HepG2 (cell line): ENCODE measurements at regions not wholly inside any gene's neighbourhood (a gene's known extent, or its start where the extent isn't known, plus 50 kb on each side); places are given as distances from the start of the nearest gene placed in this dataset.
"Not testable (repeated sequence)": the region's sequence is repeated elsewhere in the genome, so short reads cannot be mapped to it uniquely, and the experiment has no call there.

Experiments used
- ATAC-seq: fragments of 200-7000 bp; cut with Tn5 transposase; 3 replicates; pipeline ENCODE4 v1.9.1; 2020; ENCODE audit warnings: mild to moderate bottlenecking, moderate library complexity
- BruUV-seq: library from RNA; stranded (reverse); fragments of 400-500 nt; replicated peaks from 2 replicates; lab custom pipeline; 2021; lab: Mats Ljungman, UMichigan
- CTCF ChIA-PET: fragments of 300-600 bp; formaldehyde crosslinking; extraction: SDS; loops from one replicate; lab custom pipeline; 2021; ENCODE audit warnings: low total read pairs, inconsistent platforms, low intra/inter-chr PET ratio; lab: Yijun Ruan, JAX
- POLR2A ChIA-PET: fragments of 350-600 bp; sonication (Branson Sonifier 250); formaldehyde crosslinking; loops from one replicate; lab custom pipeline; 2020; ENCODE audit warnings: antibody characterized with exemption, inconsistent platforms; lab: Yijun Ruan, JAX
- DNase-seq: peaks from one replicate; pipeline ENCODE4 v3.0.0-alpha.2; 2015; ENCODE audit warnings: low spot score
- FAIRE-seq: peaks from 3 replicates; lab custom pipeline; 2011; peaks lifted over from hg19 to GRCh38; lab: Jason Lieb, UNC
- H2AFZ ChIP-seq: one replicate; pipeline ENCODE4 v1.6.1; 2011; ENCODE audit warnings: low read length, inconsistent platforms
- H3K27ac ChIP-seq: fragments of 300-600 bp; 3 replicates; pipeline ENCODE4 v1.8.0; 2011; ENCODE audit warnings: mixed run types, mild to moderate bottlenecking, mixed read lengths, low read length, inconsistent platforms; ENCODE audit not compliant: insufficient read depth; ENCODE audit errors: extremely low read length
- H3K27me3 ChIP-seq, 2 experiments: fragments of 200-600 bp in 1 of 2; 2 replicates in 1 of 2; 3 replicates in 1 of 2; pipeline versions ENCODE4 v1.6.0 to v1.8.0; 2011; ENCODE audit warnings: low read length in 2 of 2, mild to moderate bottlenecking in 2 of 2, moderate library complexity in 2 of 2, inconsistent platforms in 1 of 2; ENCODE audit not compliant: insufficient read depth in 2 of 2, control insufficient read depth in 1 of 2
- H3K36me3 ChIP-seq, 2 experiments: fragments of 200-600 bp in 1 of 2; replicated peaks in 1 of 2; 2 replicates in 1 of 2; 3 replicates in 1 of 2; pipeline versions ENCODE4 v1.5.1 to v1.8.0; 2011; ENCODE audit warnings: low read length in 2 of 2, inconsistent platforms in 1 of 2; ENCODE audit not compliant: insufficient read depth in 2 of 2, control insufficient read depth in 1 of 2
- H3K4me1 ChIP-seq: 2 replicates; pipeline ENCODE4 v1.5.1; 2012; ENCODE audit warnings: low read length, inconsistent platforms; ENCODE audit not compliant: insufficient read depth
- H3K4me2 ChIP-seq: 2 replicates; pipeline ENCODE4 v1.6.0; 2011; ENCODE audit warnings: low read depth, low read length, inconsistent platforms
- H3K4me3 ChIP-seq, 3 experiments: fragments of 200-600 bp in 1 of 3; sonication (generic), shearing (Covaris generic) in 1 of 3; replicated peaks in 1 of 3; 2 replicates each; pipeline ENCODE4 v1.5.1; 2011 to 2016; ENCODE audit warnings: low read length in 3 of 3, inconsistent platforms in 2 of 3, low read depth in 2 of 3, mild to moderate bottlenecking in 2 of 3, control low read depth in 1 of 3, mixed read lengths in 1 of 3; ENCODE audit not compliant: insufficient read depth in 1 of 3
- H3K79me2 ChIP-seq: one replicate; pipeline ENCODE4 v1.6.1; 2011; ENCODE audit warnings: low read length, inconsistent platforms; ENCODE audit not compliant: insufficient read depth
- H3K9ac ChIP-seq: 2 replicates; pipeline ENCODE4 v1.6.0; 2011; ENCODE audit warnings: mild to moderate bottlenecking, low read depth, low read length, inconsistent platforms; ENCODE audit not compliant: insufficient read depth
- H3K9me3 ChIP-seq: 2 replicates; pipeline ENCODE4 v1.5.1; 2012; ENCODE audit warnings: mild to moderate bottlenecking, low read length
- H4K20me1 ChIP-seq: 2 replicates; pipeline ENCODE4 v1.6.0; 2011; ENCODE audit warnings: inconsistent platforms, mild to moderate bottlenecking, low read length, moderate library complexity; ENCODE audit not compliant: insufficient read depth
- KDM1A ChIP-seq: IDR thresholded peaks from 2 replicates; pipeline ENCODE4 v1.6.1; 2016; ENCODE audit warnings: missing compliant biosample characterization
- NFYC ChIP-seq: IDR thresholded peaks from 2 replicates; pipeline ENCODE4 v1.6.1; 2016; ENCODE audit warnings: missing genetic modification reagents, missing compliant biosample characterization
- RXRA ChIP-seq: sonication (generic); formaldehyde crosslinking; IDR thresholded peaks from 2 replicates; pipeline ENCODE4 v1.5.1; 2020; ENCODE audit warnings: missing genetic modification reagents
- SRSF9 ChIP-seq: fragments of 200-400 bp; formaldehyde crosslinking; IDR thresholded peaks from 2 replicates; pipeline ENCODE4 v1.6.1; 2018; ENCODE audit warnings: borderline replicate concordance, mild to moderate bottlenecking, low read depth, low read length; ENCODE audit not compliant: insufficient read depth, poor library complexity, severe bottlenecking
- ZNF136 ChIP-seq: sonication (generic); formaldehyde crosslinking; IDR thresholded peaks from 2 replicates; pipeline ENCODE4 v1.8.1; 2022; ENCODE audit warnings: low read depth, mild to moderate bottlenecking, moderate library complexity, missing genetic modification reagents
- ZNF615 ChIP-seq: sonication (generic); formaldehyde crosslinking; IDR thresholded peaks from 2 replicates; pipeline ENCODE4 v1.5.0; 2020; ENCODE audit warnings: mild to moderate bottlenecking, missing genetic modification reagents, borderline replicate concordance
- ZNF747 ChIP-seq: sonication (generic); formaldehyde crosslinking; IDR thresholded peaks from 2 replicates; pipeline ENCODE4 v1.8.1; 2023; ENCODE audit warnings: missing genetic modification reagents, mild to moderate bottlenecking, borderline replicate concordance
- WGBS: methylation state at CpG from one replicate; pipeline ENCODE4 v1.1.6; 2017; ENCODE audit warnings: low lambda C conversion rate; 5-methylcytosine and 5-hydroxymethylcytosine counted together
- in situ Hi-C: cut with HindIII; loops from 2 replicates; pipeline ENCODE4 v1.10.0; 2017; ENCODE audit warnings: low pct_unique_long_range_greater_than_20kb; ENCODE audit not compliant: extremely low pct_ligation_motif_present
- intact Hi-C: fragments of 100-400 bp; cut with micrococcal nuclease; formaldehyde crosslinking; loops from one replicate; pipeline ENCODE4 v1.10.0; 2022; ENCODE audit not compliant: unreplicated experiment
- TF ChIP-seq, protein P1 (sequence below): IDR thresholded peaks from 2 replicates; pipeline ENCODE4 v1.6.1; 2016; ENCODE audit warnings: low read depth, control low read depth

DNA sequence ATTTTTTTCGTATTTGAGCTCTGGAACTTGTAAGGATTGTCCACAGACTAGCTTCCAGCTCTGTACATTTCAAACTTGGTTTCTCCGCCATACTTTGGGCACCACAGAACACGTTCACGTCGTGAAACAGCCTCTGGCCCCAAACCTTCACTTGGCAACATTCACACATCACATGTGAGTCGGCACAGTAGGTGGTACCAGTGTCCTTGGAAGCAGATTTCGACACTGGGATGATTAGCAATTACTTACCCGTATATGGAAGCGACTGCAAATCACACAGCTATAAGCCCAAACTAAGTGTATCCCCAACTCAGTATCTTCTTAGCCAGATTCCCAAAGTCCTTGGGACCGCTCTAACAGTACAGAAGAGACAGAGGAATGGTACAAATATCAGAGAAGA, 60.2 kb downstream of the MAFB start (continued):
- TF ChIP-seq SRSF9 (no peak), ZNF136 (CRISPR knock-in tag) (no peak), ZNF747 (CRISPR knock-in tag) (no peak), ZNF615 (CRISPR knock-in tag) (no peak), KDM1A (CRISPR knock-in tag) (no peak), NFYC (no peak), RXRA (CRISPR knock-in tag) (no peak)
- TF ChIP-seq, protein P1, sequence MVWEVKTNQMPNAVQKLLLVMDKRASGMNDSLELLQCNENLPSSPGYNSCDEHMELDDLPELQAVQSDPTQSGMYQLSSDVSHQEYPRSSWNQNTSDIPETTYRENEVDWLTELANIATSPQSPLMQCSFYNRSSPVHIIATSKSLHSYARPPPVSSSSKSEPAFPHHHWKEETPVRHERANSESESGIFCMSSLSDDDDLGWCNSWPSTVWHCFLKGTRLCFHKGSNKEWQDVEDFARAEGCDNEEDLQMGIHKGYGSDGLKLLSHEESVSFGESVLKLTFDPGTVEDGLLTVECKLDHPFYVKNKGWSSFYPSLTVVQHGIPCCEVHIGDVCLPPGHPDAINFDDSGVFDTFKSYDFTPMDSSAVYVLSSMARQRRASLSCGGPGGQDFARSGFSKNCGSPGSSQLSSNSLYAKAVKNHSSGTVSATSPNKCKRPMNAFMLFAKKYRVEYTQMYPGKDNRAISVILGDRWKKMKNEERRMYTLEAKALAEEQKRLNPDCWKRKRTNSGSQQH (CRISPR knock-in tag) = no peak

DNA sequence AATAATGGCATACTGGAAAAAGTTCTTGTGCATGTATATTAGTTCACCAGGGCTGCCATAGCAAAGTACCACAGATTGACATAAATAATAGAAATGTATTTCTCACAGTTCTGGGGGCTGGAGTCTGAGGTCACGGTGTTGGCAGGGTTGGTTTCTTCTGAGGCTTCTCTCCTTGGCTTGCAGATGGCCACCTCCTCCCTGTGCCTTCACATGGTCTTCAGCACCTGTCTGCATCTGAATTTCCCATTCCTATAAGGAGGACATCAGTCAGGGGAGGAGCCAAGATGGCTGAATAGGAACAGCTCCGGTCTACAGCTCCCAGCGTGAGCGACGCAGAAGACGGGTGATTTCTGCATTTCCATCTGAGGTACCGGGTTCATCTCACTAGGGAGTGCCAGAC, 70.0 kb downstream of the MAFB start:
- H3K36me3 ChIP-seq, H3K27ac ChIP-seq, H4K20me1 ChIP-seq, H2AFZ ChIP-seq, H3K9ac ChIP-seq, H3K4me3 ChIP-seq, FAIRE-seq, in situ Hi-C loops, POLR2A ChIA-PET, H3K9me3 ChIP-seq, H3K79me2 ChIP-seq, intact Hi-C loops, DNase-seq, H3K27me3 ChIP-seq, ATAC-seq, H3K4me2 ChIP-seq, H3K4me1 ChIP-seq, CTCF ChIA-PET, BruUV-seq: not testable (repeated sequence)
- WGBS = 61% methylated on average over 7 of the region's 7 CpGs
